A673 (cell line): ENCODE measurements at regions not wholly inside any gene's neighbourhood (a gene's known extent, or its start where the extent isn't known, plus 50 kb on each side); places are given as distances from the start of the nearest gene placed in this dataset.

Experiments
- BruUV-seq: library from RNA; stranded (reverse); fragments of 400-500 nt; replicated peaks from 2 replicates; lab custom pipeline; 2021; lab: Mats Ljungman, UMichigan
- CTCF ChIA-PET: fragments of 300-600 bp; sonication (Branson Sonifier 250); formaldehyde crosslinking; loops from one replicate; lab custom pipeline; 2022; ENCODE audit warnings: antibody characterized with exemption; lab: Charles Lee
- POLR2A ChIA-PET: fragments of 300-600 bp; sonication (Branson Sonifier 250); formaldehyde crosslinking; loops from one replicate; lab custom pipeline; 2022; ENCODE audit warnings: antibody characterized with exemption; ENCODE audit not compliant: low non-redundant PET; lab: Charles Lee
- DNase-seq: peaks from one replicate; pipeline ENCODE4 v3.0.0-alpha.2; 2015; ENCODE audit warnings: low spot score
- H3K27ac ChIP-seq: fragments of 200-600 bp; sonication (generic); 2 replicates; pipeline ENCODE4 v1.5.1; 2016; ENCODE audit warnings: mixed run types, low read depth, mild to moderate bottlenecking, mixed read lengths, antibody characterized with exemption, low read length; ENCODE audit not compliant: poor library complexity, severe bottlenecking
- H3K27me3 ChIP-seq: fragments of 200-600 bp; sonication (generic); replicated peaks from 2 replicates; pipeline ENCODE4 v1.6.1; 2017; ENCODE audit warnings: mixed run types, low read depth, mild to moderate bottlenecking, mixed read lengths, antibody characterized with exemption, low read length; ENCODE audit not compliant: insufficient read depth, poor library complexity
- H3K36me3 ChIP-seq: fragments of 200-600 bp; sonication (generic); 2 replicates; pipeline ENCODE4 v1.6.1; 2016; ENCODE audit warnings: mixed run types, mild to moderate bottlenecking, mixed read lengths, antibody characterized with exemption, low read length; ENCODE audit not compliant: insufficient read depth, poor library complexity, severe bottlenecking
- H3K4me1 ChIP-seq: fragments of 200-600 bp; sonication (generic); 2 replicates; pipeline ENCODE4 v1.6.1; 2017; ENCODE audit warnings: mixed run types, mild to moderate bottlenecking, mixed read lengths, antibody characterized with exemption, low read length; ENCODE audit not compliant: insufficient read depth, poor library complexity, severe bottlenecking
- H3K4me3 ChIP-seq: fragments of 200-600 bp; sonication (generic); 2 replicates; pipeline ENCODE4 v1.5.1; 2016; ENCODE audit warnings: low read depth, mixed run types, mild to moderate bottlenecking, mixed read lengths, low read length; ENCODE audit not compliant: poor library complexity, severe bottlenecking
- H3K9me3 ChIP-seq: fragments of 200-600 bp; sonication (generic); 2 replicates; pipeline ENCODE4 v1.6.1; 2016; ENCODE audit warnings: mixed run types, low read depth, mild to moderate bottlenecking, mixed read lengths, antibody characterized with exemption, low read length; ENCODE audit not compliant: poor library complexity, severe bottlenecking
- CTCF ChIP-seq: fragments of 300-800, 200-600 bp; sonication (generic); conservative IDR thresholded peaks from 2 replicates; pipeline ENCODE4 v1.5.1; 2017; ENCODE audit warnings: low read depth, mild to moderate bottlenecking, antibody characterized with exemption, low read length, moderate library complexity, mixed read lengths
- EZH2 ChIP-seq: fragments of 200-600 bp; sonication (generic); IDR thresholded peaks from 2 replicates; pipeline ENCODE4 v1.6.1; 2017; ENCODE audit warnings: borderline replicate concordance, low read depth, mild to moderate bottlenecking, mixed read lengths, antibody characterized with exemption, low read length; ENCODE audit not compliant: poor library complexity, severe bottlenecking
- intact Hi-C: fragments of 100-400 bp; cut with micrococcal nuclease; formaldehyde crosslinking; loops from one replicate; pipeline ENCODE4 v1.10.0; 2022; ENCODE audit not compliant: unreplicated experiment

- POLR2A ChIA-PET: no interaction called here
Measured at GRCh38 chr2:191566344-191566743, 111.6 kb upstream of the NABP1 start.

DNA sequence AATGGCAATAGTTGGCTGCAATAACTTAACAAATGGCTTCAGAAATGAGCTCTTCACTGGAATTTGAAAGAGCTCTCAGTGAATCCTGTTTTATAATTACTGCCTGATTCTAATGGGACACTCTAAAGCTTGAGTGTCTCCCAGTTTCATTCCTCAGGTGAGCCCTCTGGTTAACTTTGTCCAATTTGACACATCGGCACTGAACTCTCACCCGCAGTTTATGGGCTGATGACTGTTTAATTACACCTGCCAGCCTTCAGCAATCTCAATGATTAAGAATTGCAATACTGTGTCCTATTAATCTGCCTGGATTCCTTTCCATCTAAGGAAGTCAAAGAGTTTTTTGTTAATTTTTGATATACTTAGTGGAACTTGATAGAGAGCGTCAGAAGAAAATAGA is 110.7 kb upstream of the NABP1 start:
- H3K27me3 ChIP-seq: no peaks in the 10 kb centered on the region
- H3K9me3 ChIP-seq: no peaks in the 10 kb centered on the region
- ChIA-PET POLR2A (no interaction called here), CTCF (interaction anchor here (0.6 kb wide), 1 partner anchor 245 kb away, joined by 3 read pairs; no protein-coding TSS in a partner anchor)
- no TSS peak for BruUV-seq
- TF ChIP-seq CTCF (no peak), EZH2 (no peak)
- H3K4me1 ChIP-seq: peaks cover 11% of the 10 kb centered on the region
- intact Hi-C loops: loop anchor here (2.0 to 10.0 kb wide), 3 partner anchors 245 to 596 kb away; no protein-coding TSS in a partner anchor
- DNase-seq: no peak
- no peak overlapping the region for H3K4me3 ChIP-seq
- H3K27ac ChIP-seq: no peak overlapping the region
- H3K36me3 ChIP-seq: no peaks in the 10 kb centered on the region

More at GRCh38 chr2:191566344-191566743, 111.6 kb upstream of the NABP1 start:
- no TSS peak for BruUV-seq
- H3K9me3 ChIP-seq: no peaks in the 10 kb centered on the region
- no peaks in the 10 kb centered on the region for H3K27me3 ChIP-seq
- intact Hi-C loops: loop anchor here (1.0 to 10.0 kb wide), 4 partner anchors 125 to 596 kb away; no protein-coding TSS in a partner anchor
- peaks cover 11% of the 10 kb centered on the region for H3K4me1 ChIP-seq
- H3K4me3 ChIP-seq: no peak overlapping the region
- CTCF ChIA-PET: interaction anchor here (0.6 to 0.7 kb wide), 3 partner anchors 27 to 245 kb away, joined by 3 to 10 read pairs (median 4); no protein-coding TSS in a partner anchor
- TF ChIP-seq EZH2 (no peak), CTCF (peak; percentile 89)
- H3K27ac ChIP-seq: no peak overlapping the region
- DNase-seq: peak; percentile 81
- H3K36me3 ChIP-seq: no peaks in the 10 kb centered on the region

DNA sequence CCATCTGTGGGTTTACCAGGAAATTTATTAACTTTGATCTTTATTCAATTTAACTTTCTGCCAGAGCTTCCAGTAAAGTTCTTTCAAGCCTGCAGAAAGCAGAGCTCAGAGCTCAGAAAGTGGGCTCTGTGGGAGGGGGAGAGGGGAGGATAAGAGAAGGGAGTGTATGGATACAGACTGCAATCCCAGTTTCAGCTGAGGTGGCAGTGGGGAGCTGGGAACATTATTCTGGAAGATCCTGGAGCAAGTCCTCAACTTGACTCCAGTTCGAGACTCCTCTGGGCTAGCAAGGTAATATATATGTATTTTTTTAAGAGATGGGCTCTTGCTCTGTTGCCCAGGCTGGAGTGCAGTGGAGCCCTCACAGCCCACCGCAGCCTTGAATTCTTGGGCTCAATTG is 108.9 kb upstream of the NABP1 start:
- Histone ChIP-seq H3K36me3 (no peaks in the 10 kb centered on the region), H3K4me1 (peaks cover 11% of the 10 kb centered on the region), H3K27ac (no peak overlapping the region), H3K4me3 (no peak overlapping the region), H3K9me3 (no peaks in the 10 kb centered on the region), H3K27me3 (no peaks in the 10 kb centered on the region)
- intact Hi-C loops: loop anchor here (5.0 to 10.0 kb wide), 2 partner anchors 243 to 296 kb away; no protein-coding TSS in a partner anchor
- DNase-seq: peak; percentile 17
- TF ChIP-seq CTCF (no peak), EZH2 (no peak)
- ChIA-PET CTCF (interaction anchor here (0.5 to 0.9 kb wide), 2 partner anchors 14 to 190 kb away, joined by 3 to 8 read pairs; no protein-coding TSS in a partner anchor), POLR2A (interaction anchor here (0.6 kb wide), 1 partner anchor 30 kb away, joined by 4 read pairs; no protein-coding TSS in a partner anchor)
- no TSS peak for BruUV-seq
